ENCODE measurements at regions not wholly inside any gene's neighbourhood (a gene's known extent, or its start where the extent isn't known, plus 50 kb on each side); places are given as distances from the start of the nearest gene placed in this dataset.

DNA sequence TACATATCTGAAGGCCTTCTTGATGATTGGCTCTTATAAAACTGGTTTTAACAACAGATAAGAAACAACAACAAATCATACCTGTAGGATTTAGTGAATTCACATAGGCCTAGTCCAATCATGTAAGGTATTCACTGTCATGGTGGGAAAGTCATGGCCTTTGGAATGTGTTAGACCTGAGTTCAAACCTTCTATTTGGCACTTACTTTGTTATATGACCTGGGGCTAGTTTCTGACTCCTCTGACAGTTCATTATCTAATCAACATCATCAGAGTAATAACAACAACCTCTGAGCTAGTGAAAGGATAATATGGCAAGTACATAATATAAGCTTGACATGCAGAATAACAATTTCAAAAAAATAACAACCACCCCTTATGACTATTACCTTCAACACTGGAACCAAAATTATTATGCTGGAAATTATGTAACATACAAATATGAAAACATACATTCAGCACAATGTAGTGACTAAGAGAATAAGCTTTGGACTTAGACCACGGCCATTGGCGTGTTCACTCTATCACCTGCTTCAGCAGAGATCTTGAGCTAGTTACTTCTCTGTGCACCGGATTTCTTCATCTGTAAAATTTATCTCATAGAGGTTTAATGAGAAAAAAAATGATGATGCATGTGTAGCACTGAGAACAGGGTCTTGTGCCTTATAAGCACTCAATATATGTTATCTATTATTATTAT lies 597.6 kb downstream of the LMO4 start:
- Histone ChIP-seq H3K27me3 (replicated peaks) (no peaks in the 10 kb centered on the region), H3K27ac (no peak overlapping the region), H3K36me3 (replicated peaks) (no peaks in the 10 kb centered on the region), H3K4me3 (ENCODE audit: low read depth, low read length) (no peak overlapping the region)
- TF ChIP-seq, protein P1, sequence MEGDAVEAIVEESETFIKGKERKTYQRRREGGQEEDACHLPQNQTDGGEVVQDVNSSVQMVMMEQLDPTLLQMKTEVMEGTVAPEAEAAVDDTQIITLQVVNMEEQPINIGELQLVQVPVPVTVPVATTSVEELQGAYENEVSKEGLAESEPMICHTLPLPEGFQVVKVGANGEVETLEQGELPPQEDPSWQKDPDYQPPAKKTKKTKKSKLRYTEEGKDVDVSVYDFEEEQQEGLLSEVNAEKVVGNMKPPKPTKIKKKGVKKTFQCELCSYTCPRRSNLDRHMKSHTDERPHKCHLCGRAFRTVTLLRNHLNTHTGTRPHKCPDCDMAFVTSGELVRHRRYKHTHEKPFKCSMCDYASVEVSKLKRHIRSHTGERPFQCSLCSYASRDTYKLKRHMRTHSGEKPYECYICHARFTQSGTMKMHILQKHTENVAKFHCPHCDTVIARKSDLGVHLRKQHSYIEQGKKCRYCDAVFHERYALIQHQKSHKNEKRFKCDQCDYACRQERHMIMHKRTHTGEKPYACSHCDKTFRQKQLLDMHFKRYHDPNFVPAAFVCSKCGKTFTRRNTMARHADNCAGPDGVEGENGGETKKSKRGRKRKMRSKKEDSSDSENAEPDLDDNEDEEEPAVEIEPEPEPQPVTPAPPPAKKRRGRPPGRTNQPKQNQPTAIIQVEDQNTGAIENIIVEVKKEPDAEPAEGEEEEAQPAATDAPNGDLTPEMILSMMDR (IDR thresholded peaks at IDR 0.05; ENCODE audit: low read depth, low read length, missing control alignments): no peak
- no peak for DNase-seq
- in situ Hi-C loops (cut with HindIII; ENCODE audit: low pct_ligation_motif_present, low sequenced_read_pairs): no loop called here

DNA sequence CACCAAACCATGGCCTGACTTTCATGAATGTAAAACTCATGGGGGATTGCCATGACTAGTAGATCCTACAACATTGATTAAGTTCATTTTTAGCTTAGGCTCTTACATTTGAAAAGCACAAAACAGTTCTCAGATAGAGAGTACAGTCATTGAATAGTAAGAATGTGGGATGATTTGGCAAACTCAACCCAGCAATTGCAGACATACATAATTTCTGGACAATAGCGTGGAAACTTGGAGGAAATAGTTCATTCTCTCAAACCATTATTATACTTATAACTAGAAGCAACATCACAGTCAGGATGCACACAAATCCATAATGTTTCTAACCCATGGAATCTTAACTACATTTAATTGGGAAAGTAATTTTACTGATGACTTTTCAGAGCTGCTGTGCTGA lies 598.2 kb downstream of the LMO4 start:
- TF ChIP-seq, protein P1 (IDR thresholded peaks at IDR 0.05; ENCODE audit: low read depth, low read length, missing control alignments): no peak
- Histone ChIP-seq H3K27ac (no peak overlapping the region), H3K36me3 (replicated peaks) (no peaks in the 10 kb centered on the region), H3K27me3 (replicated peaks) (no peaks in the 10 kb centered on the region), H3K4me3 (ENCODE audit: low read depth, low read length) (no peak overlapping the region)
- in situ Hi-C loops (cut with HindIII; ENCODE audit: low pct_ligation_motif_present, low sequenced_read_pairs): no loop called here
- DNase-seq: no peak

DNA sequence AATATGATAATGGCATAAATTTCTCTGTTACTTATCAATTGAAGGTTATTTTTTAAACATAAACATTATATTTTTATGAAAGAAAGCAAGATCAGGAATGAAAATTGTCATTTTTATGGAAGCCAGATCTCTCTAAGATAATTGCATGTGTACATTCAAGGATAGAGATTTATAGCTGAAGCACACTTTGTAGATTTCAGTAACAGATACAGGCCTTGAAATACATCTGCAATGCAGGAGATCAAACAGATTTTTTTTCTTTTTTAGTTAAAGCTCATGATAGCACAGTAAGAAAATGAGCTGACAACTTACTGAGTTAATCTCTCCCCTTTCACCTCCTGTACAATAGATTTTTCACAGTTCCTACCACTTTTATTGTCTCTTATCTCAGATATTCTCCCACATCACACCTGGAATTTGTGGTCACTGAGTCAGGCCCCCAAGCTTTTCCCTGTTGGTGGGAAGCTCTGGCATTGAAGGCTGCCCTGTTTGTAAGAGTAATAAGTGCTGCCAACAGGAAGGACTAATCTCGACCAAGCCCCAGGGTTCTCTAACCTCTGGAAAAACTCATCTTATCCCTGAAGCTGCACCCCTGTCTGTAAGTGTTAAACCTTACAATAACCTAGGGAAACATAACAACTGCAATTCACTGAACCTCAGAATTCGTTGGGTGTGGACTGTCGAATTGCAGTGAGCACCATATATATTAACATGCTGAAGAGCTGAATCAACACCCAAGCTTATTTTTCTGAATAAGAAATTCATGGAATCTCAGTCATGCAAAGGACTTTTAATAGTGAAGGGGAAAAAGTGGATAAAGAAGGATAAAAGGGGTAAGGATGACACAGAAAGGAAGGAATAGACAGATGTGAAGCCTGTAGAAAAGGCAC lies 599.0 kb downstream of the LMO4 start:
- Histone ChIP-seq H3K36me3 (replicated peaks) (no peaks in the 10 kb centered on the region), H3K4me3 (ENCODE audit: low read depth, low read length) (no peak overlapping the region), H3K27me3 (replicated peaks) (no peaks in the 10 kb centered on the region), H3K27ac (no peak overlapping the region)
- DNase-seq: no peak
- TF ChIP-seq, protein P1 (IDR thresholded peaks at IDR 0.05; ENCODE audit: low read depth, low read length, missing control alignments): no peak
- in situ Hi-C loops (cut with HindIII; ENCODE audit: low pct_ligation_motif_present, low sequenced_read_pairs): no loop called here

DNA sequence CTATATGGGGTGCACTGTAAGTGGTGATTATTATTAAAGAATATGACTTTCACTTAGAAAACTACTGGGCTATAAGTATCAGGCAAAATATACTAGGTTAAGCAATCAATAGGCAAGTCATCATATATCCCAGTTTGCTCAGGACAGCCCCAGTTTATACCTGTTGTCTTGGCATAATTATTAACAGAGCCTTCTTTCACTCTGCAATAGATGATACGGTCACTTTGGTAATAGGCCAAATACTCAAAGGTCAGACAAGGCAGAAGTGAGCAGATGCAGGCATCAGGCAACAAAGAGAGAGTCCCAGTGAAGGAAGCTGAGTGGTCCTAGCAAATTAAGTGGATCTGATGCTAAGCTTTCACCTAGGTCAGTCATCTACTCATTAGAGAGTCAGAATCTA lies 599.9 kb downstream of the LMO4 start:
- DNase-seq: no peak
- in situ Hi-C loops (cut with HindIII; ENCODE audit: low pct_ligation_motif_present, low sequenced_read_pairs): no loop called here

DNA sequence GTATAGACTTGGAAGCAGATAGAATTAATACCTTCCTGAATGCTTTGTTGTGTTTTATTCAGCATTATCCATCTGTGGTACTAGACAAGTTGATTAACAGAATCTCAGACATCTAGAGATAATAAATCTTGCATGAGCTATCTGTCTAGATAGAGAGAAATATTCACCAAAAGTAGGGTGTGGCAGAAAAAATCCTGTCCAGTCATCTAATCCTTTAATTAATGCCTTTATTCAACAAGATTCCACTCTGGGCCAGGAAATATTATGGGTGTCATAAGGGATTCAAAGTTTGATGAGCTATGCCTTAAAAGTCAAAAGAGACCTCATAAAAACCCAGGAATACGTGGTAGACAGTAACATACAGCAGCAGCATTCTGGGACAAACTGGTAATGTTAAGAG lies 601.2 kb downstream of the LMO4 start:
- Histone ChIP-seq H3K36me3 (replicated peaks) (no peaks in the 10 kb centered on the region), H3K27me3 (replicated peaks) (no peaks in the 10 kb centered on the region), H3K4me3 (ENCODE audit: low read depth, low read length) (no peak overlapping the region), H3K27ac (no peak overlapping the region)
- no peak for DNase-seq
- TF ChIP-seq, protein P1 (IDR thresholded peaks at IDR 0.05; ENCODE audit: low read depth, low read length, missing control alignments): no peak
- in situ Hi-C loops (cut with HindIII; ENCODE audit: low pct_ligation_motif_present, low sequenced_read_pairs): no loop called here

More for the DNA sequence above, 599.9 kb downstream of the LMO4 start:
- H3K4me3 ChIP-seq (ENCODE audit: low read depth, low read length): no peak overlapping the region
- H3K27ac ChIP-seq: no peak overlapping the region
- no peaks in the 10 kb centered on the region for H3K36me3 ChIP-seq (replicated peaks)
- no peaks in the 10 kb centered on the region for H3K27me3 ChIP-seq (replicated peaks)
- TF ChIP-seq, protein P1 (IDR thresholded peaks at IDR 0.05; ENCODE audit: low read depth, low read length, missing control alignments): no peak

All from brain microvascular endothelial cell (primary cell).